Astrocyte (in vitro differentiated cells and primary cell): ENCODE measurements at regions not wholly inside any gene's neighbourhood (a gene's known extent, or its start where the extent isn't known, plus 50 kb on each side); places are given as distances from the start of the nearest gene placed in this dataset.
"Not testable (repeated sequence)": the region's sequence is repeated elsewhere in the genome, so short reads cannot be mapped to it uniquely, and the experiment has no call there.

Source experiments
- DNase-seq: peaks from one replicate; pipeline ENCODE4 v3.0.0-alpha.2; 2010; ENCODE audit warnings: low read depth
- FAIRE-seq: peaks from 2 replicates; lab custom pipeline; 2011; peaks lifted over from hg19 to GRCh38; lab: Jason Lieb, UNC
- H2AFZ ChIP-seq: 2 replicates; pipeline ENCODE4 v1.6.0; 2012; ENCODE audit warnings: low read depth, low read length, inconsistent platforms
- H3K27ac ChIP-seq: 2 replicates; pipeline ENCODE4 v1.5.1; 2011; ENCODE audit warnings: low read depth, low read length, inconsistent platforms
- H3K27me3 ChIP-seq: 2 replicates; pipeline ENCODE4 v1.6.0; 2011; ENCODE audit warnings: low read length, inconsistent platforms; ENCODE audit not compliant: insufficient read depth
- H3K36me3 ChIP-seq: 2 replicates; pipeline ENCODE4 v1.5.1; 2011; ENCODE audit warnings: low read length, inconsistent platforms; ENCODE audit not compliant: insufficient read depth
- H3K4me1 ChIP-seq: 2 replicates; pipeline ENCODE4 v1.5.1; 2011; ENCODE audit warnings: low read length, inconsistent platforms; ENCODE audit not compliant: insufficient read depth
- H3K4me2 ChIP-seq: 2 replicates; pipeline ENCODE4 v1.6.0; 2012; ENCODE audit warnings: low read length, inconsistent platforms
- H3K4me3 ChIP-seq: 2 replicates; pipeline ENCODE4 v1.5.1; 2011; ENCODE audit warnings: low read depth, mild to moderate bottlenecking, low read length, inconsistent platforms; ENCODE audit not compliant: insufficient read depth
- H3K79me2 ChIP-seq: 2 replicates; pipeline ENCODE4 v1.6.0; 2012; ENCODE audit warnings: mild to moderate bottlenecking, low read length, inconsistent platforms; ENCODE audit not compliant: insufficient read depth
- H3K9ac ChIP-seq: 2 replicates; pipeline ENCODE4 v1.6.0; 2012; ENCODE audit warnings: mild to moderate bottlenecking, low read length, inconsistent platforms
- H3K9me3 ChIP-seq: 2 replicates; pipeline ENCODE4 v1.5.1; 2012; ENCODE audit warnings: low read depth, mild to moderate bottlenecking, low read length, inconsistent platforms; ENCODE audit not compliant: insufficient read depth
- H4K20me1 ChIP-seq: 2 replicates; pipeline ENCODE4 v1.6.0; 2012; ENCODE audit warnings: low read length, inconsistent platforms; ENCODE audit not compliant: insufficient read depth
- H3K27ac Mint-ChIP-seq: one replicate; pipeline ENCODE4 v1.8.0; 2021; ENCODE audit warnings: mild to moderate bottlenecking, mixed read lengths; ENCODE audit not compliant: unreplicated experiment
- H3K27me3 Mint-ChIP-seq: one replicate; pipeline ENCODE4 v1.8.0; 2021; ENCODE audit warnings: low read depth, mixed read lengths; ENCODE audit not compliant: unreplicated experiment
- H3K36me3 Mint-ChIP-seq: one replicate; pipeline ENCODE4 v1.8.0; 2021; ENCODE audit warnings: low read depth, mixed read lengths; ENCODE audit not compliant: unreplicated experiment
- H3K4me1 Mint-ChIP-seq: one replicate; pipeline ENCODE4 v1.8.0; 2021; ENCODE audit warnings: low read depth, mixed read lengths; ENCODE audit not compliant: unreplicated experiment
- H3K4me3 Mint-ChIP-seq: one replicate; pipeline ENCODE4 v1.8.0; 2021; ENCODE audit warnings: mild to moderate bottlenecking, moderate library complexity, mixed read lengths; ENCODE audit not compliant: unreplicated experiment
- H3K9me3 Mint-ChIP-seq: one replicate; pipeline ENCODE4 v1.8.0; 2021; ENCODE audit warnings: mild to moderate bottlenecking, mixed read lengths; ENCODE audit not compliant: unreplicated experiment
- EZH2 ChIP-seq: IDR thresholded peaks from 2 replicates; pipeline ENCODE4 v1.6.1; 2012; ENCODE audit warnings: mild to moderate bottlenecking, low read length, inconsistent platforms; ENCODE audit not compliant: insufficient read depth
- TF ChIP-seq, protein P1 (sequence below): IDR thresholded peaks from 2 replicates; pipeline ENCODE4 v1.5.1; 2011; ENCODE audit warnings: low read depth, mild to moderate bottlenecking, inconsistent platforms, low read length, moderate library complexity; ENCODE audit not compliant: insufficient read depth

DNA sequence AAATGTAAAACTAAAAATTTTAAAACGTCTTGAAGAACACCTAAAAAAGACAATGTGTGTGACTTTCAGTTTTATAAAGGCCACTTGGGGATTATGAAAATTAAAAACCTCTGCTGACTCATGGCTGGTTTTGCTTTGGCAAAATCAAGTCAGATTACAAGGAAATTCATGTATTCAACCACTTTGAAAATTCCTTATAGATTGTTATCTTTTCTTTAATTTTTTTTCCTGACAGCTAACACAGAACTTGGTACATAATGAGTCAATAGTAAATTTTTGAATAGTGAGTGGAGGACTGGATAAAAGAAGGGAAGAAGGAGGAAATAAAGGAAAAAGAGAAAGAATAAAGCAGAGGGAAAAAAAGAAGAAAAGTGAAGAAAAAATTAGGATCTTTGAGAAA, 1774.7 kb upstream of the ACO1 start:
- DNase-seq = no peak
- Mint-ChIP-seq H3K9me3 (no peaks in the 10 kb centered on the region), H3K36me3 (no peaks in the 10 kb centered on the region), H3K27ac (no peak overlapping the region), H3K4me1 (peaks cover 3% of the 10 kb centered on the region), H3K4me3 (no peak overlapping the region), H3K27me3 (no peaks in the 10 kb centered on the region)
- H3K9ac ChIP-seq = no peak overlapping the region
- H3K36me3 ChIP-seq = no peaks in the 10 kb centered on the region
- H3K27me3 ChIP-seq = no peaks in the 10 kb centered on the region
- H2AFZ ChIP-seq = no peak overlapping the region
- FAIRE-seq = no peak
- H3K4me3 ChIP-seq = no peak overlapping the region
- H3K9me3 ChIP-seq = no peaks in the 10 kb centered on the region
- H3K79me2 ChIP-seq = no peaks in the 10 kb centered on the region
- no peaks in the 10 kb centered on the region for H4K20me1 ChIP-seq
- no peak overlapping the region for H3K27ac ChIP-seq
- TF ChIP-seq, protein P1, sequence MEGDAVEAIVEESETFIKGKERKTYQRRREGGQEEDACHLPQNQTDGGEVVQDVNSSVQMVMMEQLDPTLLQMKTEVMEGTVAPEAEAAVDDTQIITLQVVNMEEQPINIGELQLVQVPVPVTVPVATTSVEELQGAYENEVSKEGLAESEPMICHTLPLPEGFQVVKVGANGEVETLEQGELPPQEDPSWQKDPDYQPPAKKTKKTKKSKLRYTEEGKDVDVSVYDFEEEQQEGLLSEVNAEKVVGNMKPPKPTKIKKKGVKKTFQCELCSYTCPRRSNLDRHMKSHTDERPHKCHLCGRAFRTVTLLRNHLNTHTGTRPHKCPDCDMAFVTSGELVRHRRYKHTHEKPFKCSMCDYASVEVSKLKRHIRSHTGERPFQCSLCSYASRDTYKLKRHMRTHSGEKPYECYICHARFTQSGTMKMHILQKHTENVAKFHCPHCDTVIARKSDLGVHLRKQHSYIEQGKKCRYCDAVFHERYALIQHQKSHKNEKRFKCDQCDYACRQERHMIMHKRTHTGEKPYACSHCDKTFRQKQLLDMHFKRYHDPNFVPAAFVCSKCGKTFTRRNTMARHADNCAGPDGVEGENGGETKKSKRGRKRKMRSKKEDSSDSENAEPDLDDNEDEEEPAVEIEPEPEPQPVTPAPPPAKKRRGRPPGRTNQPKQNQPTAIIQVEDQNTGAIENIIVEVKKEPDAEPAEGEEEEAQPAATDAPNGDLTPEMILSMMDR = no peak
- TF ChIP-seq EZH2 = no peak
- no peaks in the 10 kb centered on the region for H3K4me1 ChIP-seq
- H3K4me2 ChIP-seq = no peak overlapping the region

DNA sequence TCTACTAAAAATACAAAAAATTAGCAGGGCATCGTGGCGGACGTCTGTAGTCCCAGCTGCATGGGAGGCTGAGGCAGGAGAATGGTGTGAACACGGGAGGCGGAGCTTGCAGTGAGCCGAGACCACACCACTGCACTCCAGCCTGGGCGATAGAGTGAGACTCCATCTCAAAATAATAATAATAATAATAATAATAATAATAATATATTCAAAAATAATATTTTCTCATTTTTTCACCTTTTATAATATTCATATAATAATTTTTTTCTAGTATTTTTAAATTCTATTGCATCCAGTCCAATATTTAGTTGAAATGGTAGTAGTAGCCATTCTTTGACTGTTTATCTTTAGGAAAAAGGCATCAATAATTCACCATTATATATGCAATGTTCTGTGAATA, 1767.7 kb upstream of the ACO1 start:
- H3K4me1 Mint-ChIP-seq, H3K9ac ChIP-seq, H3K27ac Mint-ChIP-seq, H3K27me3 Mint-ChIP-seq, H3K4me2 ChIP-seq, H3K4me3 ChIP-seq, H2AFZ ChIP-seq, H3K36me3 Mint-ChIP-seq, H4K20me1 ChIP-seq, H3K9me3 ChIP-seq, H3K9me3 Mint-ChIP-seq, H3K4me3 Mint-ChIP-seq, FAIRE-seq, H3K27me3 ChIP-seq, DNase-seq, H3K36me3 ChIP-seq, H3K27ac ChIP-seq, H3K79me2 ChIP-seq, H3K4me1 ChIP-seq: not testable (repeated sequence)

DNA sequence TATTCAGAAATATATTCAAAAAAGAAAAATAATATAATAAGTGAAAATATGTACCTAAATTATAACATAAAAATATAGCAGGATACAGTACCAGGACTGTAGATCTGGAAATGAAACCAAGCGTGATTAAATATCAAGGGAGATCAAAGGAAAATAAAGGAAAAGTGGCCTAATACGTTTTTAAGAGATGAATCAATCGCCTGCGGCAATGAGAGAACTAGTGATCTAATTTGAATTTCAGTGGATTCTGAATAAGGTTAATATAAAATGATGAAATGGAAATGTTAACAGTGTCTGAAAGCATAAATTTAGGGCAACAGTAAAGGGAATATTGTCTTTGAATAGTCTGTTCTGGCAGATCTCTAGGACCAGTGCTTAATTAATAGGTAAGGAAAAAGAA, 1761.9 kb upstream of the ACO1 start:
- no peaks in the 10 kb centered on the region for H3K4me1 ChIP-seq
- FAIRE-seq = no peak
- Mint-ChIP-seq H3K4me3 (no peak overlapping the region), H3K27ac (no peak overlapping the region), H3K9me3 (no peaks in the 10 kb centered on the region), H3K36me3 (no peaks in the 10 kb centered on the region), H3K27me3 (no peaks in the 10 kb centered on the region), H3K4me1 (peaks cover 2% of the 10 kb centered on the region)
- H3K27ac ChIP-seq = no peak overlapping the region
- H3K4me3 ChIP-seq = no peak overlapping the region
- no peak for DNase-seq
- H3K79me2 ChIP-seq = no peaks in the 10 kb centered on the region
- H2AFZ ChIP-seq = no peak overlapping the region
- H3K9ac ChIP-seq = no peak overlapping the region
- H4K20me1 ChIP-seq = no peaks in the 10 kb centered on the region
- H3K27me3 ChIP-seq = no peaks in the 10 kb centered on the region
- H3K4me2 ChIP-seq = no peak overlapping the region
- TF ChIP-seq EZH2 = no peak
- TF ChIP-seq, protein P1 = no peak
- no peaks in the 10 kb centered on the region for H3K36me3 ChIP-seq
- H3K9me3 ChIP-seq = no peaks in the 10 kb centered on the region
